GM19467 (cell line): ENCODE measurements at regions not wholly inside any gene's neighbourhood (a gene's known extent, or its start where the extent isn't known, plus 50 kb on each side); places are given as distances from the start of the nearest gene placed in this dataset.

Experiments
- ATAC-seq: cut with Tn5 transposase; IDR thresholded peaks from one replicate; pipeline ENCODE4 v1.9.1; 2021; ENCODE audit warnings: mild to moderate bottlenecking, moderate library complexity; ENCODE audit not compliant: unreplicated experiment

DNA sequence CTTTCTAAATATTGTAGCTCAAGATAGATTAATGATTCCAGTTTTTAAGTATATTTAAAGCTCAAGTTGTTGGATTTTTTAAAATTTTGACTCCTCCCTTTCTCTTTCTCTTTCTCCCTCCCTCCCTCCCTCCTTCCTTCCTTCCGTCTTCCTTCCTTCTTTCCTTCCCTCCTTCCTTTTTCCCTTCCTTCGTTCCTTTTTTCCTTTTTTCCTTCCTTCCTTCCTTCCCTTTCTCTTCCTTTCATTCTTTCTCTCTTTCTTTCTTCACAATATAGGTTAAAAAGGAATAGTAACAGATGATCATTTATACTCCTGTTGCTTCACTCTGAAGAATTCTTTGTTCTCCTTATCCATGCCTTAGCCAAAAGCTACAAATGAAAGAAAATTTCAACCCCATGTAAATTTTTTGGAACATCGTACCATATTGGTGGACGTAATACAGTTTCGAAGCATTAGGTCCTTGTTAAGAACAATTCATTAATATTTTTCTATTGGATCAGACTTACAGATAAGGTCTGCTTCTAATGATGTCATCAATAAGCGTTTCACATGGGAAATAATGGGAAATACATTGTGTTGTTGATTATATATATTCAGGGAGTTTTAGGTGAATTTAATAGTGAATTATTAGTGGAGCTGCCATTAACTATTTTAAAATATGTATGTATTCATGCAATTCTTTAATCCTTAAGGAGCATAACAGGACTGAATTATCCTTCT lies 139.6 kb upstream of the SLC35B3 start:
- ATAC-seq, result no peak

DNA sequence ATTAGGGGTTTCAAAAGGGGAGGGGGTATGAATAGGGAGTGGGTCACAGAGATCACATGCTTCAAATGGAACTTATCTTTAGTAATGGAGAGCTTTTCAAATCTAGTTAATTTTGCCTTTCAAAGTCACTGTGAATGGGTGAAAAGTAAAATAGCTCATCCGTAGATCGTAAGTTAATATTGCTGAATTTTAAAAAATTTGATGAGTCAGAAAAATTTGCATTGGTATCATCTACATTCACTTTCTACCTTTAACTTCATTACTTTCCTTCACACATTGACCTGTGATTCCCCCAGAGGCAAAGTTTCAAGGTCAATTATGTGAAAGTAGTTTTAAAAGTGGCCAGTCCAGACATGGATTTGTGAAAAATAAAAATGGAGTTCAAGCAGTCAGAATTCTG lies 139.0 kb upstream of the SLC35B3 start:
- ATAC-seq, result no peak

DNA sequence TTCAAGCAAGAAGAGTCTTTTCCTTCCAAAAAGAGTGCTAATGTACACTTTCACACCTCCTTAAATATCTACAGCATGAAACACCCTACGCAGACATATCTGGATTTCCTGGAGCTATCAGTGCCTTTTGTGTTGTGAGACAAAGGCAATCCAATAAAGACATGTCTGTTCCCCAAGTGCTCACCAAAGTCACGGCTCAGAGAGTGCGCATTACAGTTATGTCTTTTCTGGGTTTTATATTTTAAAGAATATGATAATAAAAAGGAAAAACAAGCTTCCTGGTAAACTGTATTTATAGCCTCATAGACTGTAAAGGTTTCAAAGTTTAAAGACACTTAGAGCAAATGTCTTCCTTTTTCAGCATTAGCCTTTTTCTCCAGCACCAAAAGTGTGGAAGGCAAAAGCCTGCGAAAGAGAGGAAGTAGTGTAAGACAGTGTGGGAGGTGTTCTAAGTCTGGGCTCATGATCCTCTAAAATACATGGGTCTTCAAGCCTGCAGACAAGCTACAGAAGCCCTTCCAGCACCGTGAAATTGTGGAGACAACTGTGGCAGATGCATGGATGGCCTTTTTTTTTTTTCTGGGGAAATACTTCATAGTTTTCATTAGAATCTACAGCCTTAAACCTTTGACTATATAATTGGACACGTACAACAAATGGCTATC lies 135.0 kb upstream of the SLC35B3 start:
- ATAC-seq, result no peak

DNA sequence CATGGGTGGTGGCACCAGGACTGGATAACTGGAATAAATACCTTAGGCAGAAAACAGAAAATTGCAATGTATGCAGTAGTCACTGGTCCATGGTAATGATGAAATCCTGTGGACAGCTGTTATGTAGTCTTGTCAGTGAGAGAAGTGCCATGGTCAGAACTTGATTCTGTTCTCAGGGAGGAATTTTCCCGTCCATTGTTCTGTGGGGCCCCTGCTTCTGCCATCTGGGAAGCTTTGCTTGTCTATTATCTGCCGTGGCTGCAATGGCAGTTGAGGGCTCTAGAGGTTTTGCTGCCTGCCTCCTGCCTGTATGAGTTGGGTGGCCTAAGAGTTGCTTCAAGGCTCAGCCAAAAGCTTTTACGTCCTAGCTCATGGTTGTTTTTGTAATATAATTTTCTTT lies 126.8 kb upstream of the SLC35B3 start:
- no peak for ATAC-seq

DNA sequence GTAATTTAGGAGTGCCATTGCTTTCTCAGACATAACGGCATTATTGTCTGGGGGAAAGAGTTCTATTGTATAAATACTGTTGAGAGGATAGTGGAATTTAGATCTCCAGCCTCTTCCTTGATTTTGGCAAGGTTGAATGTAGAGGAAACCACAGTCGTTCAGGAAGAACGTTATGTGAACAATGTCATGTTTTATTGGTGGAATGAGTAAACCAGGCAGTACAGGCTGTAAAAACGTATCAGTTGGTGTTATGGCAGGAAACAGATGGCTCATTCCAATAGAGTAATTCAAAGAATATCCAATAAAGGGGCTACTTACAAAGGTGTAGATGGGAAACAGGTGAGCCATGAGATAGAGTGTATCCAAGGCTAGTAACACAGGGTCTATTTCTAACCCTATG lies 123.6 kb upstream of the SLC35B3 start:
- no peak for ATAC-seq

DNA sequence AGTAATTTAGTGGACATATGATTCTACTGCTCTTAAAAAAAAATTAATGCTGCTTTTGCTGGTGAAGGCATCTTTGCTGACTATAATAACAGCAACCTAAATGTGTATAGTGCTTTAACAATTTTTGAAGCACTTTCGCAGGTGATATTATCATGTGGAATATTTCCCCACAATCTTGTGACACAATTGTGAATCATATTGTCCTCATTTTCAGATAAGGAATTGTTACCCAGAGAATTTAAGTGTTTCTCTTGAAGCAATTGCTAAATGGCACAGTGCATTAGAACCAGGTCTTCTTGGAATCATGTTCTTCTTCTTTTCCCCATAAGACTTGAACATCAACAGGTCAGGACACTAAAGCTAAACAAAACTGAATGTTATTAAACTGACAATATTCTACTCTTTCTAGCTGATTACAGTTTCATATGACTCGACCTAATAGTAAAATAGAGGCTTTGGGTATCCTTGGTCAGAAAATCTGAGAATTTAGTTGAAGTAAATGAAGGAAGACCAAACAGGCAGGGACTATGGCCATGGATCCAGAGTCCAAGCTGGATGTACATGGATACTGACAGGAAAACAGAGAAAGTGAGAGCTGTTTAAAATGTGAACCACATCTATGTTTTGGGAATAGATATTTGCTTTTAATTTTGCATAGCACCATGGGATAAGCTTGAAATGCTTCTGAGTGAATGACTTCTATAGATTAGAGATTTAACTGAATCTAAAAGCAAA lies 121.8 kb upstream of the SLC35B3 start:
- ATAC-seq, result no peak

DNA sequence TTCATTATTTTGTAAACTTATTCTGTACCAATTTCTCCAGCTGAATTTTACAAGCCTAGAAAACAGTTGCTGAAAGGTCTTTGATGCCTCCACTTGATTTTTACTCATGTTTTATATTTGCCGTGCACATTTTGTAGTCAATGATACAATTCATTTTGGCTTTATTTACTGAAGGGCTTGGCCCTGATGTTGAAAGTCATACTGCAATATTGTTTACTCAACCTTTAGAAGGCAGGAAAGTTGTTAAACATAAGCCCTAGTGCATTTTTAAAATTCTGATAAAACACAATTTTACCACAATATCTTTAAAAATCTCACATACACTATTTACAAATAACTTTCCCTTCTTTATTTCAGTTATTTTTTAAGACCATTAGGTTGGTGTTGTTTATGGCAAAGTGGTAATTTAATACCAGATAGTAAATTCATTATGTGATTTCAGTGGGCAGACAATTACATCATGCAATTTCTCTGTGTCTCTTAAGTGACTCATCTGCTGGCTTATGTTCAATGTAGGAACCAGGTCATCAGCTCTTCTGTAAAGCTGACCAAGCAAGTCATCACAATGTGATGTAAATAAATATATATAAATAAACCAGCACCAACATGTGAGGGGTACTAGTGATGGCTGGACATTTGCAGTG lies 121.1 kb upstream of the SLC35B3 start:
- ATAC-seq, result no peak

DNA sequence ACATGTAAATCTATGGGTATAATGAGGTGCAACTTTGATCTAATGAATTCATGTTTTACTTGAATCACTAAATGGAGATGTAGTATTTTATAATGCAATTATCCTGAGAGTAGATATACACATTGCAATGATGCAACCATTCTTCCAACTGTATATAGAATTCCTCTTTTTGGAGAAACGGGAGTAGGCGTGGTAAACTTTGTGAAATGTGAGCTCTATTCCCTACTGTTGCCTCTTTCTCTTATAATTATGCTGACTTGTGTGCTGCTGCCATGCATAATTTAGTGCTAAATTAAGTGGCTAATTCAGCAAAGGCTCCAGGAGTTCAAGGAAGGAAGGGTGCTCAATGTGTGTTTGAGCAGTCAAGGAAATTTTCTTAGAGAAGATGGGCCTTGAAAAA lies 116.6 kb upstream of the SLC35B3 start:
- ATAC-seq, result no peak

DNA sequence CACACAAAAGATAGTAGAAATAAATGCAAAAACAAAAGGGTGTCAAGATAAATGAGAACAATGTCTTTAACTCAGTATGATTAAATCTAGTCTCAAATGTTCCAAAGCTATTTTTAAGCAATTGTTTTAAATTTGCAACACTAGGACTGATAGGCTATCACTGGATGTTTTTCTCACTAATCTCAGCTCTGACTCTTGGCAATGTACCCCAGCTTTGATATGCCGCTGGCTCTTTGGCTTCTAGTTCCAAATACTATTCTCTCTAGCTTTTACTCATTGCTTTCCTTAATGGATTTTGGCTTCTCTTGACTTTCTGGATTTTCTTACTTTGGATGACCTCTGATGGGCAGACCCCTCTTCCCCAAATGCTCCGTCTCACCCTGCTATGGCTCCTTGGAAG lies 116.0 kb upstream of the SLC35B3 start:
- ATAC-seq, result no peak

DNA sequence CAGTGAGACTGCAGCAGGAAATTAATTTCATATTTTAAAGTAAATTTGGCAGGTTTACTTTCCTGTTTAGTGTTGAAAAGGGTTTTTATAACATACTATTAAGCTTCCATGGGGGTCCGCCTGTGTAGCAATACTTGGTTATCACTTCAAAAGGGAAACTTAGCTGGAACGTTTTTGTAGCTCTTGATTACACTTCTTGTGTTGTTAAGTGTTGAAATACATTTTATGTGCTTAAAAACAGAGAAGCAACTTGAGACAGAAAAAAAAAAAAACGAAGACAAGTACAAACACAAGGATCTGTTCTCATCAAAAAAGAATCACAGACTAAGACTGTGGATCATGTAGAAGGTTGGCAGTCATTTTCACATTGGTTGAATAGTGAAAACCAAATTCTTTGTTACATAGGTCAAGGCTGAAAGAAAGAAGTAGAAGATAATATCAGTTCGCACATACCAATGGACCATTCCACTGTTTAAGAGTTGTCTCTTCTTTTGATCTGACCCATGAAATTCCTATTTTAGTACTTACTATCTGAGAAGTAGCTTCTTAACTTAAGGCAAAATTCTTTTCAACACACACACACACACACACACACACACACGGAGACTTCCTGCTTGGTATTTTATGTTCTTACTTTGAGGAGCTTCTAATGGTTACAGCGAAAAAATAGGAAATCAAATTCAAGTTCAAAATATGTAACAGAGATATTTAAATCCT lies 113.9 kb upstream of the SLC35B3 start:
- ATAC-seq, result no peak

DNA sequence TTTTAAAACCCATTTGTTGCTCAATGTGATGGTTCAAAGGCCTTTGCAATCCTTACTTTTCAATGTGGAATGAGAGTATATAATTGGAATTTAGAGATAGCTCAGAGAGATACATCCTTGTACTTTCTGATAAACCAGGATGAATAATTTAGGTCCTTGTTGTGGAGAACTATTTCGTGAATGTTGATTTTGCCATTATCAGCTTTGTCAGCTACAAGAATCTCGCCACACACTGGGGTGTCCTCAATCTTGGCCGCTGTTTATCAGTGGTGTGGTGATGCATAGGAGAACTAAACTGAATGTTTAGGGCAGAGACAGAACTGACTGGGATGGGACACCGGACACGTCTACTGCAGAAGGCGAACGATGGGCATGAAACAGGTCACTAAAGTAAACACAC lies 111.2 kb upstream of the SLC35B3 start:
- no peak for ATAC-seq

DNA sequence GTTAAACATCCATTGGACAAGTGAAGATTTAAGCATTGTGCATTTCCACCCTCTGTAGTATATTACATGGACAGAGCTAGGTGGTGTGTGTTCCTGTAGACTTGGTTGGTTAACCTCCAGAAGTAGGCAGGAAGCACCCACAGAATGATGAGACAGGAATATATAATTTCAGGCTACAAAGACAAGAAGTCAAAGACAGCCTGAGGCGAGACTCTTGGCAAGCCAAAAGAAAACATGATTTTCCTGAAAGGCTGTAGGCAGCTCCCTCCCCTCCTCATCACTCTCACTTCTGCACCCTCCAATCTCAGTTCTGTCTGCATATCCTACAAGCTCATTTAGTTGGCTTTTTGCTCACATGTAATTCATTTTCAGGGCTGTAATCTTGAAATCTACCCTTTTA lies 110.0 kb upstream of the SLC35B3 start:
- ATAC-seq, result no peak

DNA sequence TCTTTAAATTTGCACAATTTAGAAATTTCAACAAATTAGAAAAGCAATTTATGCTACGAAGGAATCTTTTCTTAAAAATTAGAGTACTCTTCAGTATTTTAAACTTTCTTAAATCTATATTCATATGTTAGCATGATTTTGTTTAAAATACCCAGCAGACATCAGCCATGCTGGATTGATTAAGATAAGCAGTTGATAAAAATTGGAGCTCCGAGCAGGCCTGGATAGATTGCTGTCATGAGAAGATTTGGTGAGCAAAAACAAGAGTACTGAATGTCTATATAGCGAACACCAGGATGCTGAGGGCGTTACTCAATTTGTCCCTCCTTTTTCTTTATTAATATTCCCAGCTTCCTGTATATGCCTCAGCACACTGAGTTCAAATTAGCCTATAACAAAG lies 108.4 kb upstream of the SLC35B3 start:
- no peak for ATAC-seq

DNA sequence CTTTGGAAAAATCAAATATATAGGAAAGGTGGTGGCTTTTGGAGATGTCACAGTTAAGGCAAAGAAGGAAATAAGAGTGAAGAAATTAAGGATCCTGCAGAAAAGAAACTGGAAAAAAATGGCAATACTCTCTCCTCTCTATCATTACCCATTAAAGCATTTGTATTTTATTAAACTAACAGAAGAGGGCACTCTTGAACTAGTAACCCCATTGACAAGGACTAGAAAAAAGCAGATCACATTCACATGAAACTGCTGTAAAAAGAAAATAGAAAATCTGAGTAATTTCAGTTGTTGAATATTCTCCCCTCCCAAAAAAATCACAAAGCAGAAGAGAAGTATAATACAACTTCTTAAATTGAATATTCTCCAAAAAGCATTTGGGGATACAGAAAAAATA lies 104.1 kb upstream of the SLC35B3 start:
- ATAC-seq, result no peak

DNA sequence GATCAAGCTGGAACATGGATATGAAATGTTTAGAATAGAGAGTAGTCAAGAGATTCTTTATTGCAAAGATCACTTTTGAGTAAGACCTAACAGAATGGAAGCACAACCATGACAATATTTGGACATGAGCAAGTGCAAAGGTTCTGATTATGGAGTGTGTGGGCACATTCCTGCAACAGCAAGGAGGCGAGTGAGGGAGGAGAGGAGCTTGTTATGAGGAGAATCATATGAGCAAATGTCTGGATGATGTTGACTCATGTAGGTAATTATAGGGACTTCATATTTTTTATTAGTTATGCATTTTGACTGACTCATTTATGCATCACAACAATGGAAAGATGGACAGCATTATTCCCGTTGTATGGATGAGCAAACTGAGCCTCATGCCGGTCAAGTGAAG lies 100.8 kb upstream of the SLC35B3 start:
- no peak for ATAC-seq

DNA sequence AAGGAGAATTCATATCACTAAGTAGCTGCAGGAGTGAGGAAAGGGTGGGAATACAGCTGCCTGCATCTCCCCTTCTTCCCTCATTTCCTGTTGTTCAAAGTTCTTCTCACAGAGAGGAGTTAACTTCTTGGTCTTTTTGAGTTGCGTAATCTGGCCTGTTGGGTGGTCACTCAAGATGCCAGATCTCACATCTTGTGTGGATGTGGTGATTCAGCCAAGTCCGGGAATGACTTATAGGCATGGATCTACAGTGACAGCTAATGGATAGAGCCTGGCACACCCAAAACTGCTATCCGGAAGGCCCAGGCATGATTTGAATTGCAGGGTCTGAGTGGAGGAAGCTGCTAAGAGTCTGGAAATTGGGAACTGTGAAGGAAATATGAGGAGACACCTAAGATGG lies 100.2 kb upstream of the SLC35B3 start:
- no peak for ATAC-seq

DNA sequence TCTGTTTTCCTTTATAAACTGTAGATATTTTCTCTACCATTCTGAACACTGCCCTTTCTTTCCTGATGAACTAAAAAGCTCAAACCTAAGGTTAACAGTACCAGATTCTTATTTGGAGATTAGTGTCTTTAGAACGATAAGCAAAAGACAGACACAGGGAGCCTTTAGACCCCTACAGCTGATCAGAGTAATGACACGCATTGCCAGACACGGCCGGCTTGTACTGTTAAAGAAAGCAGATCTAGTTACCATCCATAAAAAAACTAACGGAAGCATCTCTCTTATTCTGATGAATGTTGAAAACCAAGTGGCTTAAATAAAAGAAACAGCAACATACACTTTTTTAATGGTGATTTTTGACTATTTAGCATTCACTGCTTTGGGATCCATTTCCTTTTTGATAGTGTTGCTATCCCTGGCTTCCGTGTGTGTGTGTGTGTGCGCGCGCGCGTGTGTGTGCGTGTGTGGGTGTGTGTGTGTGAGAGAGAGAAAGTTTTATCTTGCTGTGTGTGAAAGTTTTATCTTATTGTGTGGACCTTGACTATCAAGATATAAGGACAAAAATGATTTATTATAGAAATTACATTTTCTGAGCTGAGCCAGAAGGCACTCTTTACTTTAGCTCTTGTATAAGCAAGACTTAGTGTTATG lies 95.6 kb upstream of the SLC35B3 start:
- ATAC-seq, result no peak

DNA sequence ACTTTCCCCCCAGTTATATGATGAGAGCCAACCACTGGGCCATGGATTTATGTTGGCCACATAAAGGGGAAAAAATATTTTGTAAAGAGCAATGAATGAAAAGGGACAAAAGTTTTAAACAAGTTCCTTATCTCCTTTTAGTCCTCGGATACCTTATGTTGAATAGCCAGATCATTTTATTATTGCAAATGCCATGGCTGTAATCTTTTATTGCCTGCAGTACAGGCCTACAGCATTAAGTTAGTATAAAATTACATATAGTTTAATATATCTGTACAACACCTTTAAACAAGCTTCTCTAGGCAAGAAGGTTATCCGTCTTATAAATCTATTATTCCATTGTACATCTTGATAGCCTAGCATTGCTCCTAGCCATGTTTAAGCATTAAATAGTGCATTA lies 93.9 kb upstream of the SLC35B3 start:
- ATAC-seq, result no peak

DNA sequence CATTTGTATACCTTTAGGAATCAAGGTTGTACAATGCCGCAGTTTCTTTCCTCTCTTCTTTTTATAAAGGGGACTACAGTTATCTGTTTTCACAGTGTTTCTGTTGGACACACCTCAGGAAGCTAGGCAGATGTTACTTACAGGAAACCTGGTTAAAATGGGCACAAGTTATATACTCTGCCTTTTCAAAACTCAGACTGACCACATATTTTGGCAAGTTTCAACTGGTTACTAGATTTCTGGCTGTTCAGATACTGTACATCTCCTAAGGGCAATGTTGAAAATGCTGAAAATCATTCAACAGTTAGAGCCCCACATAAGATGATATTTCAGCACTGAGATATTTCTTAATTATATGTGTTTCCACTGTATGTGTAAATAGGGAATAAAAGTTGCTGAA lies 92.5 kb upstream of the SLC35B3 start:
- no peak for ATAC-seq

DNA sequence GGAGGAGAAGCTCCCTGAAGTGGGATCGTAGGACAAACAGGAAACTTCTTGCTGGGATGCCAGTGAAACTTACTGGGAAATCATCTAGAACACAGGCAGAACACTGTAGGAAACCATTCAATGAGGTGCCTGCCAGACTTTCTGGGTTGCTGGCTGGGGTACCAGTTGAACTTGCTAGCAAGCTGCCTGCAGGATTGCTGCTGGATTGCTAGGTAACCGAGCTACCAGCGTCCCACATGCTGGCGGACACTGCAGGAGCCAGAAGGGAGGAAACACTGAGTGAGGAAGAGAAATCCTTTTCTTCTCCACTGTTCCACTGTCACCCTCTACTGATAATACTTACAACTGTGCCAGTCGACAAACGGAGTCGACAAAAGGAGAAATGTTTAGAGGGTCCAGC lies 91.3 kb upstream of the SLC35B3 start:
- ATAC-seq, result no peak

DNA sequence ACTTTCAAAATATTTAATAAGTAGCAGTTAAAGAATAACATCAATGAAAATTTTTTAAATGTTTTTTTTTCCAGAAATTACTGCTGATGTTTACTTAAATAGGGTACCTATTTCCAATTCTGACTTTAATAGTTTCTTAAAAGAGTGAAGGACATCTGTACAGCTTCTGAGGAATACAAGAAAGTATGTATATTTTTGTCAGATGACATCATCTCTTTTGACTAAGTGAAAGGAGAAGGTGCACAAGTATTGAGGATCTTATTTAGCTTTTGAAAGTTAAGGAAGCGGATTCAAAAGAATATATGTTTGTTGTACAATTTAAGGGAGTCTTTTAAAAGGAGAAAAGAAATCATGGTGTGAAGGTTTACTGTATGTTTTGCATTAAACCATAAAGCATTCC lies 90.0 kb upstream of the SLC35B3 start:
- ATAC-seq, result no peak
